ENCODE measurements at regions not wholly inside any gene's neighbourhood (a gene's known extent, or its start where the extent isn't known, plus 50 kb on each side); places are given as distances from the start of the nearest gene placed in this dataset.

- no peaks in the 10 kb centered on the region for H3K9me3 ChIP-seq (ENCODE audit: control insufficient read depth, insufficient read depth, low read length)
- no peaks in the 10 kb centered on the region for H3K9me3 Mint-ChIP-seq
- no peaks in the 10 kb centered on the region for H3K4me1 ChIP-seq (ENCODE audit: control insufficient read depth, insufficient read depth, low read length)
- TF ChIP-seq CTCF (IDR thresholded peaks at IDR 0.05): no peak
- no peaks in the 10 kb centered on the region for H3K36me3 Mint-ChIP-seq
- H3K27ac Mint-ChIP-seq: no peak overlapping the region
- H3K27ac ChIP-seq (ENCODE audit: low read length): no peak overlapping the region
- H3K27me3 ChIP-seq (ENCODE audit: control insufficient read depth, insufficient read depth, low read length): no peaks in the 10 kb centered on the region
- no peak for DNase-seq
- no peak for ATAC-seq
- 90% methylated on average over 5 of the region's 5 CpGs for WGBS (ENCODE audit: insufficient coverage)
- no peak overlapping the region for H3K4me3 ChIP-seq (ENCODE audit: low read length)
- no peaks in the 10 kb centered on the region for H3K4me1 Mint-ChIP-seq
- intact Hi-C loops (cut with micrococcal nuclease): no loop called here
- no peak overlapping the region for H3K4me3 Mint-ChIP-seq
- H3K27me3 Mint-ChIP-seq (ENCODE audit: low read depth in 2 of 2): peaks cover 14 to 31% of the 10 kb centered on the region in 2 donors
- no peaks in the 10 kb centered on the region for H3K36me3 ChIP-seq (ENCODE audit: control insufficient read depth, insufficient read depth, low read length)
These were observed 124.3 kb downstream of the TRIB2 start for GRCh38 chr2:12841021-12841420.

- no peaks in the 10 kb centered on the region for H3K27me3 ChIP-seq (ENCODE audit: control insufficient read depth, insufficient read depth, low read length)
- H3K36me3 Mint-ChIP-seq: no peaks in the 10 kb centered on the region
- H3K27me3 Mint-ChIP-seq (ENCODE audit: low read depth in 2 of 2): peaks cover 11 to 24% of the 10 kb centered on the region in 2 donors
- H3K27ac Mint-ChIP-seq: no peak overlapping the region
- 83% methylated on average over 1 of the region's 4 CpGs for WGBS (ENCODE audit: insufficient coverage)
- no peaks in the 10 kb centered on the region for H3K4me1 ChIP-seq (ENCODE audit: control insufficient read depth, insufficient read depth, low read length)
- H3K4me1 Mint-ChIP-seq: no peaks in the 10 kb centered on the region
- ATAC-seq (no peak), DNase-seq (no peak)
- H3K4me3 ChIP-seq (ENCODE audit: low read length): no peak overlapping the region
- no peak overlapping the region for H3K4me3 Mint-ChIP-seq
- intact Hi-C loops (cut with micrococcal nuclease): no loop called here
- H3K9me3 ChIP-seq (ENCODE audit: control insufficient read depth, insufficient read depth, low read length): no peaks in the 10 kb centered on the region
- TF ChIP-seq CTCF (IDR thresholded peaks at IDR 0.05): no peak
- H3K27ac ChIP-seq (ENCODE audit: low read length): no peak overlapping the region
- H3K9me3 Mint-ChIP-seq: no peaks in the 10 kb centered on the region
- no peaks in the 10 kb centered on the region for H3K36me3 ChIP-seq (ENCODE audit: control insufficient read depth, insufficient read depth, low read length)
These were observed 126.2 kb downstream of the TRIB2 start for GRCh38 chr2:12842917-12843316.

- Histone ChIP-seq H3K27me3 (ENCODE audit: control insufficient read depth, insufficient read depth, low read length) (no peaks in the 10 kb centered on the region), H3K4me3 (ENCODE audit: low read length) (no peak overlapping the region), H3K9me3 (ENCODE audit: control insufficient read depth, insufficient read depth, low read length) (no peaks in the 10 kb centered on the region), H3K4me1 (ENCODE audit: control insufficient read depth, insufficient read depth, low read length) (no peaks in the 10 kb centered on the region), H3K36me3 (ENCODE audit: control insufficient read depth, insufficient read depth, low read length) (no peaks in the 10 kb centered on the region), H3K27ac (ENCODE audit: low read length) (no peak overlapping the region)
- no peak for TF ChIP-seq CTCF (IDR thresholded peaks at IDR 0.05)
- DNase-seq: no peak
- Mint-ChIP-seq H3K27me3 (ENCODE audit: low read depth in 2 of 2) (peaks cover 11 to 27% of the 10 kb centered on the region in 2 donors), H3K27ac (no peak overlapping the region), H3K4me1 (no peaks in the 10 kb centered on the region), H3K9me3 (no peaks in the 10 kb centered on the region), H3K4me3 (no peak overlapping the region), H3K36me3 (no peaks in the 10 kb centered on the region)
- no peak for ATAC-seq
- 94% methylated on average over 9 of the region's 9 CpGs for WGBS (ENCODE audit: insufficient coverage)
- intact Hi-C loops (cut with micrococcal nuclease): no loop called here
These were observed 127.8 kb downstream of the TRIB2 start for GRCh38 chr2:12844511-12844910.

- Histone ChIP-seq H3K27ac (ENCODE audit: low read length) (no peak overlapping the region), H3K36me3 (ENCODE audit: control insufficient read depth, insufficient read depth, low read length) (no peaks in the 10 kb centered on the region), H3K27me3 (ENCODE audit: control insufficient read depth, insufficient read depth, low read length) (no peaks in the 10 kb centered on the region), H3K4me1 (ENCODE audit: control insufficient read depth, insufficient read depth, low read length) (no peaks in the 10 kb centered on the region), H3K9me3 (ENCODE audit: control insufficient read depth, insufficient read depth, low read length) (no peaks in the 10 kb centered on the region), H3K4me3 (ENCODE audit: low read length) (no peak overlapping the region)
- no peak overlapping the region for H3K4me3 Mint-ChIP-seq
- WGBS (ENCODE audit: insufficient coverage): 97% methylated on average over 6 of the region's 7 CpGs
- no peaks in the 10 kb centered on the region for H3K9me3 Mint-ChIP-seq
- TF ChIP-seq CTCF (IDR thresholded peaks at IDR 0.05): no peak
- no peaks in the 10 kb centered on the region for H3K4me1 Mint-ChIP-seq
- no peak overlapping the region for H3K27ac Mint-ChIP-seq
- no peak for ATAC-seq
- no peak for DNase-seq
- intact Hi-C loops (cut with micrococcal nuclease): no loop called here
- H3K27me3 Mint-ChIP-seq (ENCODE audit: low read depth in 2 of 2): peaks cover 7 to 13% of the 10 kb centered on the region in 2 donors
- no peaks in the 10 kb centered on the region for H3K36me3 Mint-ChIP-seq
These were observed 131.2 kb downstream of the TRIB2 start for GRCh38 chr2:12847694-12848575.

All from natural killer cell (primary cell).